Sciatic nerve (tissue), 2 donors: ENCODE measurements at regions not wholly inside any gene's neighbourhood (a gene's known extent, or its start where the extent isn't known, plus 50 kb on each side); places are given as distances from the start of the nearest gene placed in this dataset.
"Not testable (repeated sequence)": the region's sequence is repeated elsewhere in the genome, so short reads cannot be mapped to it uniquely, and the experiment has no call there.

ENCODE experiments used
- ATAC-seq: fragments of 200-7000 bp; cut with Tn5 transposase; one replicate; pipeline ENCODE4 v1.9.1; 2020; ENCODE audit warnings: mild to moderate bottlenecking, moderate library complexity
- DNase-seq: peaks from one replicate; pipeline ENCODE4 v3.0.0-alpha.2; 2020; ENCODE audit warnings: low spot score
- intact Hi-C: fragments of 100-400 bp; cut with DNase I; formaldehyde crosslinking; loops from one replicate; pipeline ENCODE4 v1.14.2; 2022
- donor health status: DM: no; HTN: no; CAD: no.
- donor health status: DM: no; HTN: no; CAD: no.

- no peak for ATAC-seq
- intact Hi-C loops: no loop called here
- no peak for DNase-seq
Observed at GRCh38 chr2:124967325-124967724, 942.2 kb downstream of the CNTNAP5 start.

DNA sequence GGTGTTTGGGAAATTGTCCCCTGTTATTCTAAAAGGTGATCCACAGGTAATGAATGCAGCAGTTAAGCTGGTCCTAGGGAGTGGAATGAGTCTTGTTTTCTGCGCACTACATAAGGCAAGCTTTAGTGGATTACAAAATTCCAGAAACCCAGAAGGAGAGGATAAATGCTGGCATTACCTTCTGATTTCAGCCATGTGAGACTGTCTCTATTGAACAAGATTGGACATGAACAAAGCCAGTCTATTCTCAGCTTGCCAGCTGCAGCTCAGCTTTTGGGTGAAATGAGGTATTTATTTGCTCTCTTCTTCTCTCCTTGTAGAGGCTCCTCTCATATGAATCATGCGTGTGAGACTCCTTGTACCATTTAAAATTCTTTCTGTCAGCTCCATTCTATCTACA is 944.9 kb downstream of the CNTNAP5 start:
- no peak for DNase-seq
- intact Hi-C loops: no loop called here
- no peak for ATAC-seq

GRCh38 chr2:124973396-124973795 is 948.3 kb downstream of the CNTNAP5 start:
- ATAC-seq (no peak), DNase-seq (no peak)
- intact Hi-C loops: no loop called here

- no peak for DNase-seq
- intact Hi-C loops: no loop called here
- ATAC-seq: peak; percentile 62
Observed at GRCh38 chr2:124975224-124975623, 950.1 kb downstream of the CNTNAP5 start.

- ATAC-seq (no peak), DNase-seq (no peak)
- intact Hi-C loops: no loop called here
Observed at GRCh38 chr2:124975648-124976047, 950.6 kb downstream of the CNTNAP5 start.

GRCh38 chr2:124978597-124978996 is 953.5 kb downstream of the CNTNAP5 start:
- DNase-seq (no peak), ATAC-seq (no peak)
- intact Hi-C loops: no loop called here

GRCh38 chr2:124983595-124983994 is 958.5 kb downstream of the CNTNAP5 start:
- ATAC-seq (no peak), DNase-seq (no peak)
- intact Hi-C loops: no loop called here

GRCh38 chr2:124985270-124985669 is 960.2 kb downstream of the CNTNAP5 start:
- intact Hi-C loops: no loop called here
- ATAC-seq: no peak
- DNase-seq: no peak

- ATAC-seq (no peak), DNase-seq (no peak)
- intact Hi-C loops: no loop called here
Observed at GRCh38 chr2:124986136-124986535, 961.0 kb downstream of the CNTNAP5 start.

- DNase-seq, ATAC-seq, intact Hi-C loops: not testable (repeated sequence)
Observed at GRCh38 chr2:124986870-124987269, 961.8 kb downstream of the CNTNAP5 start.

- DNase-seq, ATAC-seq, intact Hi-C loops: not testable (repeated sequence)
Observed at GRCh38 chr2:124987436-124987835, 962.3 kb downstream of the CNTNAP5 start.

DNA sequence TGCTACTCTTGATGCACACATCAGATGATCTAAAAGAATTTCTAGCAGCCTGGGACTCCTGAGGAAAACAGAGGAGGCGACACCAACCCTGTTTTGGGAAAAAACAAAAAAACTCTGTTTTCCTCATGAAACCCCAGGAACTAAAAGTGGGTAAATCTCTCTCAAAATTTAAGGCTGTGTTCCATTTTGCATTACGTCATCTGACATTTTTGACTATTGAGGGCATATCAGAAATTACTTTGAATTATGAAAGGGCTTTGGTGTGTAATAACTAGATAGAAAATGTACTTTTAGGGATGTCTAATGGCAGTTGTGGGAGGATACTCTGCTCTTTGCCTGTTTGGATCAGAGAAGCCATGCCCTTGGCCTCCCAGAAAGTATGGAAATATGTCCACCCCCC is 963.0 kb downstream of the CNTNAP5 start:
- ATAC-seq (no peak), DNase-seq (no peak)
- intact Hi-C loops: no loop called here

- intact Hi-C loops: no loop called here
- no peak for DNase-seq
- no peak for ATAC-seq
Observed at GRCh38 chr2:124988794-124989193, 963.7 kb downstream of the CNTNAP5 start.

- ATAC-seq (no peak), DNase-seq (no peak)
- intact Hi-C loops: loop anchor here (2.0 kb wide), 1 partner anchor 51 kb away; no protein-coding TSS in a partner anchor
Observed at GRCh38 chr2:124993809-124994208, 968.7 kb downstream of the CNTNAP5 start.

- intact Hi-C loops: loop anchor here (2.0 kb wide), 1 partner anchor 49 kb away; no protein-coding TSS in a partner anchor
- no peak for DNase-seq
- ATAC-seq: no peak
Observed at GRCh38 chr2:124995185-124995912, 970.3 kb downstream of the CNTNAP5 start.

- intact Hi-C loops: no loop called here
- DNase-seq (no peak), ATAC-seq (no peak)
Observed at GRCh38 chr2:124996406-124996805, 971.3 kb downstream of the CNTNAP5 start.

DNA sequence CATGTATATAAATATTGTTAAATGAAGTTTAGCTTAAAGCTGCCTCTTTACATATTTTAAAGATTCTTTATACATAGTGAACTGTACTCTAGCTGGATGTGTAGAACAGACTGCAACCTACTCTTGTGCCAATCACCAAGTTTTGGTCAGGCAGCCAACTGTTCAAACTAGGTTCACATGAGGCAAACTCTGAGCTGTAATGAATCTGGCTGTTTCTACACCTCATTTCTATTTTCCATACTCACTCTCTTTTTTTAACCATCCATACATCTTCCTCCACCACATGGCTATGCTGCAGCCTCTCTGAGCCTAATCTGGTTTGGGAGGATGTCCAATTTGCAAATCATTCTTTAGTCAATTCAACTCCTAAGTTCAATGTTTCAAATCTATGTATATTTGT is 974.8 kb downstream of the CNTNAP5 start:
- no peak for DNase-seq
- intact Hi-C loops: loop anchor here (5.0 kb wide), 1 partner anchor 368 kb away; no protein-coding TSS in a partner anchor
- ATAC-seq: no peak

- intact Hi-C loops: loop anchor here (5.0 kb wide), 1 partner anchor 372 kb away; no protein-coding TSS in a partner anchor
- DNase-seq: no peak
- ATAC-seq: no peak
Observed at GRCh38 chr2:125004106-125004800, 979.2 kb downstream of the CNTNAP5 start.

- intact Hi-C loops: no loop called here
- no peak for DNase-seq
- no peak for ATAC-seq
Observed at GRCh38 chr2:125006676-125007075, 981.6 kb downstream of the CNTNAP5 start.

DNA sequence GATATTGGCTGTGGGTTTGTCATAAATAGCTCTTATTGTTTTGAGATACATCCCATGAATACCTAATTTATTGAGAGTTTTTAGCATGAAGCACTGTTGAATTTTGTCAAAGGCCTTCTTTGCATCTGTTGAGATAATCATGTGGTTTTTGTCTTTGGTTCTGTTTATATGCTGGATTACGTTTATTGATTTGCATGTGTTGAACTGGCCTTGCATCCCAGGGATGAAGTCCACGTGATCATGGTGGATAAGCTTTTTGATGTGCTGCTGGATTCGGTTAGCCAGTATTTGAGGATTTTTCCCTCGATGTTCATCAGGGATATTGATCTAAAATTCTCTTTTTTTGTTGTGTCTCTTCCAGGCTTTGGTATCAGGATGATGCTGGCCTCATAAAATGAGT is 1003.6 kb downstream of the CNTNAP5 start:
- intact Hi-C loops, DNase-seq, ATAC-seq: not testable (repeated sequence)
